Osteocyte (in vitro differentiated cells): ENCODE measurements at regions not wholly inside any gene's neighbourhood (a gene's known extent, or its start where the extent isn't known, plus 50 kb on each side); places are given as distances from the start of the nearest gene placed in this dataset.

Source experiments
- DNase-seq: peaks from one replicate; pipeline ENCODE4 v3.0.0; 2021; ENCODE audit warnings: mixed read lengths; ENCODE audit not compliant: unreplicated experiment; ENCODE audit errors: extremely low spot score
- H3K27ac Mint-ChIP-seq: one replicate; pipeline ENCODE4 v1.8.0; 2021; ENCODE audit warnings: mild to moderate bottlenecking, mixed read lengths; ENCODE audit not compliant: unreplicated experiment
- H3K27me3 Mint-ChIP-seq: one replicate; pipeline ENCODE4 v1.8.0; 2021; ENCODE audit warnings: mixed read lengths; ENCODE audit not compliant: unreplicated experiment
- H3K36me3 Mint-ChIP-seq: one replicate; pipeline ENCODE4 v1.8.0; 2021; ENCODE audit warnings: mixed read lengths; ENCODE audit not compliant: unreplicated experiment
- H3K4me1 Mint-ChIP-seq: one replicate; pipeline ENCODE4 v1.8.0; 2021; ENCODE audit warnings: mixed read lengths; ENCODE audit not compliant: unreplicated experiment
- H3K4me3 Mint-ChIP-seq: one replicate; pipeline ENCODE4 v1.8.0; 2021; ENCODE audit warnings: mild to moderate bottlenecking, moderate library complexity, mixed read lengths; ENCODE audit not compliant: unreplicated experiment
- H3K9me3 Mint-ChIP-seq: one replicate; pipeline ENCODE4 v1.8.0; 2021; ENCODE audit warnings: mixed read lengths; ENCODE audit not compliant: unreplicated experiment
- TF ChIP-seq, protein P1 (sequence below): fragments of 200-600 bp; sonication (generic); IDR thresholded peaks from 2 replicates; pipeline ENCODE4 v1.5.0; 2021; ENCODE audit warnings: antibody characterized with exemption, mild to moderate bottlenecking, moderate library complexity

DNA sequence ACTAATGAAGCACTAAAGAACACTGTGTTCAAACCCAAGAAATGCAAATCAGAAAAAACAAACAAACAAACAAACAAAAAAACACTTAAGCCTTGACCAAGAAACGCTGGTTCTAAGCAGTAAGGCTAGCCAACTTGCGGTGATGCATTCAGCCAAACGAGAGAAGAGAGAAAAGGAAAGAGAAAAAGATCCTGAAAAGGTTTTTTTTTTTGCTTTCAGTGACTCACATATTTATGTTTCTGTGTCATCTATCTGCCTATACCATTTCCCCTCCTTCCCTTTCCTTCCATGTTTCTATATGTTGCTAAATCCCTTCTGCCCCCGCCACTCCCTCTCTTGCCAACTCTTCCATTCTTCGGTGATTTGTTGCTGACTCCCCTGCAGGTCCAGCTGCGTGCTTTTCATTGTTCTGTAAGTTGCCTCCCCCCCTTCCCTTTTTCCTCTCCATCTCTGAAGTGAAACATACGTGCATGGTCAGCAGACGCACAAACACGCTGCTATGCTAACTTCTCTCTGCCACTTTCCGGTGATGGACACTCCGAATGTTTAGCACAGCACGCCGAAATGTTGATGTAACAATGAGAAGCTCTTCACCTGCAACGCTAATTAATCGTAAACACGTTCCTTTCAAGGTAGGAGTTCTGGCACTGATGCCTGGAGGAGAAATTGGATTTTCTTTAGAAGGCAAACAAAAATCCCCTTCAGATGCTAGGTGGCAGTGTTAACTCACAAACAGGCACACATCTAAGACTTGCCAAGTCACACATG, 154.4 kb downstream of the TUSC7 start:
- no peak overlapping the region for H3K27ac Mint-ChIP-seq
- H3K36me3 Mint-ChIP-seq, result no peaks in the 10 kb centered on the region
- no peak for DNase-seq
- TF ChIP-seq, protein P1, sequence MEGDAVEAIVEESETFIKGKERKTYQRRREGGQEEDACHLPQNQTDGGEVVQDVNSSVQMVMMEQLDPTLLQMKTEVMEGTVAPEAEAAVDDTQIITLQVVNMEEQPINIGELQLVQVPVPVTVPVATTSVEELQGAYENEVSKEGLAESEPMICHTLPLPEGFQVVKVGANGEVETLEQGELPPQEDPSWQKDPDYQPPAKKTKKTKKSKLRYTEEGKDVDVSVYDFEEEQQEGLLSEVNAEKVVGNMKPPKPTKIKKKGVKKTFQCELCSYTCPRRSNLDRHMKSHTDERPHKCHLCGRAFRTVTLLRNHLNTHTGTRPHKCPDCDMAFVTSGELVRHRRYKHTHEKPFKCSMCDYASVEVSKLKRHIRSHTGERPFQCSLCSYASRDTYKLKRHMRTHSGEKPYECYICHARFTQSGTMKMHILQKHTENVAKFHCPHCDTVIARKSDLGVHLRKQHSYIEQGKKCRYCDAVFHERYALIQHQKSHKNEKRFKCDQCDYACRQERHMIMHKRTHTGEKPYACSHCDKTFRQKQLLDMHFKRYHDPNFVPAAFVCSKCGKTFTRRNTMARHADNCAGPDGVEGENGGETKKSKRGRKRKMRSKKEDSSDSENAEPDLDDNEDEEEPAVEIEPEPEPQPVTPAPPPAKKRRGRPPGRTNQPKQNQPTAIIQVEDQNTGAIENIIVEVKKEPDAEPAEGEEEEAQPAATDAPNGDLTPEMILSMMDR, result peak; percentile 80
- H3K27me3 Mint-ChIP-seq, result peaks cover 5% of the 10 kb centered on the region
- H3K4me3 Mint-ChIP-seq, result no peak overlapping the region
- H3K4me1 Mint-ChIP-seq, result no peaks in the 10 kb centered on the region
- no peaks in the 10 kb centered on the region for H3K9me3 Mint-ChIP-seq

DNA sequence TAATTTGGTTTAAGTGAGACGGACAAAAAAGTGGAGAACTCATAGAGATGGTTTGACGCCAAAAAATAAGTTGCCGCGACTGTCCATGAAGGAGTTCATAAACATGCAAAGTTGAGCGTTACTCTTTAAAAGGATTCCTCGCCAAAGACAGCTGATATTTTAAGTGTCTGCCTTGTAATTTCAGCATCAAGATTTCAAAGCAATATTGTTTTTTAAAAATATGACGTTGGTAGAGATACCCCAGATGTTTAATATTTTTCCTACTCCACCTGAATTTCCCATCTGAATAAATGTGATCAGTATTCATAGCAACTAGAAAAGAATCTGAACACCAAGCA, 155.0 kb downstream of the TUSC7 start:
- Mint-ChIP-seq H3K4me3 (no peak overlapping the region), H3K4me1 (no peaks in the 10 kb centered on the region), H3K27me3 (peaks cover 6% of the 10 kb centered on the region), H3K27ac (no peak overlapping the region), H3K9me3 (no peaks in the 10 kb centered on the region), H3K36me3 (no peaks in the 10 kb centered on the region)
- TF ChIP-seq, protein P1, result no peak
- no peak for DNase-seq

DNA sequence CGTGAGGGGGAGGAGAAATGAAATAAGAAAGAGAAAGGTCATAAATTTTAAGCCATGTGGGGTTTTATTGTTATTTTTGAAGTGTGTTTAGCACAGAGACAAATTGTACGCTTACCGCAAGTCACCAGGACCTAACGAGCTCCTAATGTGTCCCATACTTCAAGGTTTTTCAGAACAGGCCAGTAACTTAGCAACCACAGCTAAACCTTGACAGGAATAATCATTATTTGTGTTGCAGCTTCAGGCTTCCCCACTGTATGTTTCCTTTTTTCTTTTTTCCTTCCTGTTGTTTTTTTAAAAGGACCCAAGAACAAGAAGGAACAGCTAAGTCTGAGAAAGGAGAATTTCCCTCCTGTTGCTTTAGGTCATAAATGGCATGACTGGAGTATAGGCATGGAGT, 160.8 kb downstream of the TUSC7 start:
- TF ChIP-seq, protein P1, result no peak
- no peak overlapping the region for H3K27ac Mint-ChIP-seq

DNA sequence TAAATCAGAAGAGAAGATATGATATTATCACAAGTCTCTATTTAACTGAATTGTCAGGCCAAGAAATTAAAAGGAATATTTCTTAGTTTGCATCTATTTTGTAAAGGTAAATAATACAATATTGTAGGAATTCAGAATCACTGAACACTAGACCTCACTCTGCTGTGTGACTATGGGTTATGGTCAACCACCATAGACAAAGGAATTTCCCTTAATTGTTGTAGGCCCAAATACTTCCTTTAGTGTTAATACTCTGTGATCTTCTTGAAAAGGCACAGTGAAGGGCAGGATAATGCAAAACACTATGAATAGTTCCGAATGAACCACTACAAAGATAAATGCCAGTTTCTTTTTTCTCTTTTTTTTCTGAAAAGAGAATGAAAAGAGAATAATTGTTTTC, 162.3 kb downstream of the TUSC7 start:
- peaks cover 3% of the 10 kb centered on the region for H3K4me1 Mint-ChIP-seq
- H3K27me3 Mint-ChIP-seq, result peaks cover 6% of the 10 kb centered on the region
- no peaks in the 10 kb centered on the region for H3K9me3 Mint-ChIP-seq
- no peak overlapping the region for H3K27ac Mint-ChIP-seq
- H3K4me3 Mint-ChIP-seq, result no peak overlapping the region
- H3K36me3 Mint-ChIP-seq, result no peaks in the 10 kb centered on the region
- TF ChIP-seq, protein P1, result no peak
- DNase-seq, result no peak

More for the DNA sequence above, 160.8 kb downstream of the TUSC7 start:
- Mint-ChIP-seq H3K36me3 (no peaks in the 10 kb centered on the region), H3K9me3 (no peaks in the 10 kb centered on the region), H3K4me1 (peaks cover 3% of the 10 kb centered on the region), H3K27me3 (peaks cover 6% of the 10 kb centered on the region), H3K4me3 (no peak overlapping the region)
- DNase-seq, result no peak

DNA sequence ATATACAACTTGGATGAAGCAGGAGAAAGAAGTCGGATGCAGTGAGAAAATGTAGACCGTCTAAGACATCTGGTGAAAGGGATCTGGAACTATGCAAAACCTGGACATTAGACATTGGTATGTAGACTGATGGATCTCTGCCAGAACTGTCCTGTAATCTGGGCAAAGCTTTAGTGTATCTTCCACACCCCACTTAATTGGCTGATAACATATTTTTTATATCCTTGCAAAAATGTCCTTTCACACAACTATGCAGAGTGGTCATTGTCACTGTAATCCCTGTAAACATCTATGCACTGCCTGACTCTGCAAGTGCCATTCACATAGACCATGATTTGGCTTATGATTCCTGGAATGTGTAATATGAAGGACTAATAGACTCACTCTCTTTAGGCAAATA, 163.1 kb downstream of the TUSC7 start:
- Mint-ChIP-seq H3K4me1 (peaks cover 3% of the 10 kb centered on the region), H3K4me3 (no peak overlapping the region), H3K9me3 (no peaks in the 10 kb centered on the region), H3K27ac (no peak overlapping the region), H3K27me3 (peaks cover 3% of the 10 kb centered on the region), H3K36me3 (no peaks in the 10 kb centered on the region)
- TF ChIP-seq, protein P1, result no peak
- no peak for DNase-seq
